ENCODE measurements at regions not wholly inside any gene's neighbourhood (a gene's known extent, or its start where the extent isn't known, plus 50 kb on each side); places are given as distances from the start of the nearest gene placed in this dataset.

- no peak for DNase-seq (ENCODE audit: low spot score)
- in situ Hi-C loops (cut with HindIII; ENCODE audit: low sequenced_read_pairs), result no loop called here
These were observed 158.5 kb upstream of the ESRRG start for GRCh38 chr1:216881695-216882094.

DNA sequence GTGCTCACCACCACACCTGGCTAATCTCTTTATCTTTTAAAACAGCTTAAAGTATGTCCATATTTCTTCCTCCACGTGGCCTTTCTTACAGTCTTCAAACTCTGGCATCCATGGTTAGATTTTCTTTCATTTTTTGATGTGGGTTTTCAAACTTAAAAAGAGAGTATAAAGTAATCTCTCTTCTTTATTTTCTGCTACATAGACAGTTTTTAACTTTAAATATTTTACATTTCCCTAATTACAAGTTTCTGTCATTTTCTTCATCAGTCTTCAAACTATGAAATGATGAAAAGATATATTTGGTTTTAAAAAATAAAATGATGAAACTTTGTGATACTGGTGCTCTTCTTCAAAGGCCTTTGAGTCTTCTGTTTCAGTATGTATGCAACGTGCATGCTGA lies 143.5 kb upstream of the ESRRG start:
- in situ Hi-C loops (cut with HindIII; ENCODE audit: low sequenced_read_pairs), result no loop called here
- DNase-seq (ENCODE audit: low spot score), result no peak

DNA sequence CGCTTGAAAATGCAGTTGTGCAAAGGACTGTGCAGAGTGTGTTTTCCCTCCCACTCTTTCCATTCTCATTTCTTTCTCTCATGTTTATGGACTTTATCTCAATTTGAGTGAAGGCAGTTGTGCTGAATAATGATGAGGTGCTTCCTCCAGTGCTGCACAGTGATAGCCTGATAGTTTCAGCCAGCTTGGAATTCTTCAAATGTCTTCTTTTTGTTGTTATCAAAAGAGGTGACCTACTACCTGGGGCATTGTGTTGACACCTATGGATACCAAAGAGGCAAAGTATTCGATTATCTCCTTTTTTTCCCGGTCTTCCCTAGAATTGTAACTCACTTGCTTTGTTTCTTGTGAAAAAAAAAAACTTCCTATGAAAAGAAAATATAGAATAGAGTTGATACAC lies 132.6 kb upstream of the ESRRG start:
- in situ Hi-C loops (cut with HindIII; ENCODE audit: low sequenced_read_pairs), result no loop called here
- DNase-seq (ENCODE audit: low spot score), result no peak

DNA sequence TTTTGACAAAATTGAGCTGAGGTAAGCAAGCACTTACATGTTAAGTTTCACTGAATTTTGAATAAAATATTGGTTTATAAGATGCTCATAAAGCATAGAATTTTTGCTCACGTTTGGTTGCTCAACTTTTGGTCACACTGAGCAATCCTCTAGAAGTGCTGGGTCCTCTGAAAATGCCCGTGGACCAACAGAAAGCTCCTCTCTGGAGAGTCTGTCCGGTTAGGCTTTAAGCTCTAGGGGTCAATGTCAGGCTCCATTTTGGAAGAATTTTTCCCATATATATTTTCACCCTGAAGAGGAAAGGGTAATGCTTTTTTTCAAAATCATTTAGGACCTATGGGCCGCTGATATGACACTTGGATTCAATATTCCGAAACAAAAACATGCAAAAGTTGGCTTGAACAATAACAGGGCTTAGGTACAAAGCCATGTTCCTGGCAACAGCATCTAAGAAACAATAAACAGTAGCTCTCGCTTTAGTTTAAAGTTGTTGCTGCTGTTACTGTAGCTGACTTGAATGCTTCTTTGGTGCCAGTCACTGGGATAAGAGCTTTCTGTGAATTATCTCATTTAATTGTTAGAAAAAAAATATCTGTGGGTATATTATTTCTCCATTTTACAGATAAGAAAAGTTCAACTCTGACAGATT lies 131.7 kb upstream of the ESRRG start:
- in situ Hi-C loops (cut with HindIII; ENCODE audit: low sequenced_read_pairs), result no loop called here
- DNase-seq (ENCODE audit: low spot score), result no peak

- no peak for DNase-seq (ENCODE audit: low spot score)
- in situ Hi-C loops (cut with HindIII; ENCODE audit: low sequenced_read_pairs), result no loop called here
These were observed 127.8 kb upstream of the ESRRG start for GRCh38 chr1:216851073-216851472.

- no peak for DNase-seq (ENCODE audit: low spot score)
- in situ Hi-C loops (cut with HindIII; ENCODE audit: low sequenced_read_pairs), result no loop called here
These were observed 125.9 kb upstream of the ESRRG start for GRCh38 chr1:216849146-216849545.

- in situ Hi-C loops (cut with HindIII; ENCODE audit: low sequenced_read_pairs), result no loop called here
- DNase-seq (ENCODE audit: low spot score), result no peak
These were observed 124.3 kb upstream of the ESRRG start for GRCh38 chr1:216847397-216848036.

GRCh38 chr1:216846339-216846738 lies 123.1 kb upstream of the ESRRG start:
- DNase-seq (ENCODE audit: low spot score), result no peak
- in situ Hi-C loops (cut with HindIII; ENCODE audit: low sequenced_read_pairs), result no loop called here

- no peak for DNase-seq (ENCODE audit: low spot score)
- in situ Hi-C loops (cut with HindIII; ENCODE audit: low sequenced_read_pairs), result no loop called here
These were observed 120.2 kb upstream of the ESRRG start for GRCh38 chr1:216843409-216843808.

GRCh38 chr1:216841165-216841564 lies 117.9 kb upstream of the ESRRG start:
- DNase-seq (ENCODE audit: low spot score), result no peak
- in situ Hi-C loops (cut with HindIII; ENCODE audit: low sequenced_read_pairs), result no loop called here

DNA sequence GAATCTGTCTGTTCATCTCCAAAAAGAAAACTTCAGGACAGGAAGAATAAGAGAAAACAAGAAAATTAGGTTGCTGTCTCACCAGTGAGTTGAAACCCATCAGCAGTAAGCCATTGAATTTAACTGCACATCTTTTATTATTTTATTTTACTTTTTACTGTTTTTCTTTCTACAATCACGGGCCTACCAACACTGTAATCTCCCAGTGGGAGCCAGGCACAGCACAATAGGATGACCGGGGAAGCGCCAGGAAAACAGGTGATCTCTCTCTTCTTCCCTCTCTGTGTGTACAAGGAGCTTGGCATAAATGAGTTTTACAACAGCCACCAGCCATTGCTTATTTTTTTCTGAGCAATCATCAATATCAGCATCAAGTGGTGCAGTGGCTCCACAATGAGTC lies 113.1 kb upstream of the ESRRG start:
- no peak for DNase-seq (ENCODE audit: low spot score)
- in situ Hi-C loops (cut with HindIII; ENCODE audit: low sequenced_read_pairs), result no loop called here

DNA sequence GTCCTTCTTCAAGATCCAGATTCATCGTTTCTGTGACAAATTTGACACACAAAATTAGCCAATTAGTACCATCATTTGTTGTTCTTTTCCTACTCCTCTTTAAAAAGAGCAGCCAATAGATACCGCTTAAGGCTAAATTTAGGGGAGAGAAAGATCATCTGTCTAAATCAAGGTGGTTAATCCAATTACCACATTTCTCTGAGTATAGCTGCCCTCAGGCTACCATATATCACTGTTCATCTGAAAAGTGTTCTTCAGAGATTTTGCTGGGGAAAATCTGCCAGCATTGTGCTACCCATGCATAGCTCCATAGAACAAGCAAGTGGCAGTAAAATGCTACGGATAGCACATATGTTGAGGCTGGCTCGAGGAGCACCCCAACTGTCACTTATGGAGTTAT lies 110.3 kb upstream of the ESRRG start:
- in situ Hi-C loops (cut with HindIII; ENCODE audit: low sequenced_read_pairs), result no loop called here
- no peak for DNase-seq (ENCODE audit: low spot score)

- DNase-seq (ENCODE audit: low spot score), result no peak
- in situ Hi-C loops (cut with HindIII; ENCODE audit: low sequenced_read_pairs), result no loop called here
These were observed 109.0 kb upstream of the ESRRG start for GRCh38 chr1:216832192-216832591.

DNA sequence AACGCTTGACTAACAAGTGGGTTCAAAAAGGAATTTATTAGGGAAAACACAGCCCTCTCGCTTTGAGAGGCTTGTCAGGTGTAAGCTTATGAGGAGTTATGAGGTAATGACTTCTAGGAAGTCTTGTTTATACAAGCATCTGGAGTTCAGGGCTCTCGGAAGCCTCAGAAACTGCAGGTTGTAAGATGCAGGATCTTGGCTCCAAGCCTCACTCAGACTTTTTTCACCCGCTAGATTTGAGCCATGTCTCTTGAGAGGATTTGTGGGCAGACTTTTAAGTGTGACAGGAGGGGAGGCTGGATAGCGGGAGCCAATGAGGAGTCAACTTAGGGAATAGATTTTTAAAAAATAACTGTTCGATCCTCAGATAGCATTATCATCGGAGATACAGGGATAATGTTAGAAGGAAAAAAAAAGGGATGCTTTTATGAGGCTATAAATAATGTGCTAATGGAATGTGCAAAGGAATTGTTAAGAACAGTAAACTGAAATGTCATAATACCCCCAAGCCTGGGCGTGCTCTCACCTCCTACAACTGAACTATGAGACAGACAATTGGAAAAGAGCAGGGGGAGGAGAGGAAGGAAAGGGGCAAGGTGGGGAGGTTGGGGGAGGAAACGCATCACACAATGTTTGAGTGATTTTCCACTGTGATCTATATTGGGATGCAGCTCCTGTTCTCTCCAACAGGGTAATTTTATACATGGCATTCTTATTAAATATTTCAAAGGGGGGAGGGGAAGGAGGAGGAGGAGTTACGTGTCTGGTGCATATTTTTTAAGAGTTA lies 107.4 kb upstream of the ESRRG start:
- DNase-seq (ENCODE audit: low spot score), result no peak
- in situ Hi-C loops (cut with HindIII; ENCODE audit: low sequenced_read_pairs), result no loop called here

- in situ Hi-C loops (cut with HindIII; ENCODE audit: low sequenced_read_pairs), result no loop called here
These were observed 104.0 kb upstream of the ESRRG start for GRCh38 chr1:216827251-216827650.

DNA sequence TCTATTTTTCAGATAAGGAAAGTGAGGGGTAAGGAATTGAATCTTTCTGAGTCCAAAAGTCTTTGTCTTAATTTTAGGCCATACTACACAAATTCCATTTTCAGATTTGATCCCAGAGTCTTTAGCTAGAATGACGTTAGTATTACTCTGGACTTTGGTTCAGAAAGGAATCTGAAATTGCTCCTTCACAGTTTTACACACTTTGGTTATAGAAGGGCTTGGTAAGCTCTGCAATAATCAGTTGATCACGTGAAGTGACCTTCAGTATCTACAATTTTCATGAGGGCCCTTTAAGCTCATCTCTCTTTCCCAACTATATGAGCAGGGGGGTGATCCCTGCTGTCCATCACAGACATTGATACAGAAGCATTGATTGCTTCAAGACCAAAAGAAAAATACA lies 103.4 kb upstream of the ESRRG start:
- no peak for DNase-seq (ENCODE audit: low spot score)
- in situ Hi-C loops (cut with HindIII; ENCODE audit: low sequenced_read_pairs), result no loop called here

More at GRCh38 chr1:216827251-216827650, 104.0 kb upstream of the ESRRG start:
- DNase-seq (ENCODE audit: low spot score), result no peak

DNA sequence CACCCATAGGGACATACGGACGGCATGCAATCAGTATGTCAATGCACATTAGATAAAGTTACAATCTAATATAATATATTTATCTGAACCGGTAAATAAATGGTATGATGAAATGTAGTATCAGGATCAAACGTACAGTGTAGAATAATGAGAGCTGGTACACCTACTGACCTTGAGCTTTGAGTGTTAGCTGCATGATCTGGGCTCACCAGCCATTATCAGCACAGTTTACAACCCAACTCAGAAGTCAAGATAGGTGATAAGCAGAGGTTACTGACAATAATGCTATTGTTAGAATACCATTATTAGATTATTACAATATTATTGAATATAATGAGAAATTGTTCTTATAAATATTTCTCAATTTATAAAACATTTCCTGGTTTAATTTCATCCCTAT lies 103.0 kb upstream of the ESRRG start:
- in situ Hi-C loops (cut with HindIII; ENCODE audit: low sequenced_read_pairs), result no loop called here
- DNase-seq (ENCODE audit: low spot score), result no peak

GRCh38 chr1:216825557-216825956 lies 102.3 kb upstream of the ESRRG start:
- in situ Hi-C loops (cut with HindIII; ENCODE audit: low sequenced_read_pairs), result no loop called here
- no peak for DNase-seq (ENCODE audit: low spot score)

GRCh38 chr1:216824511-216824910 lies 101.3 kb upstream of the ESRRG start:
- in situ Hi-C loops (cut with HindIII; ENCODE audit: low sequenced_read_pairs), result no loop called here
- no peak for DNase-seq (ENCODE audit: low spot score)

- in situ Hi-C loops (cut with HindIII; ENCODE audit: low sequenced_read_pairs), result no loop called here
- DNase-seq (ENCODE audit: low spot score), result no peak
These were observed 100.5 kb upstream of the ESRRG start for GRCh38 chr1:216823731-216824130.

- no peak for DNase-seq (ENCODE audit: low spot score)
- in situ Hi-C loops (cut with HindIII; ENCODE audit: low sequenced_read_pairs), result no loop called here
These were observed 99.3 kb upstream of the ESRRG start for GRCh38 chr1:216822480-216822879.

All from G401 (cell line).